DMS53 treated with DMSO at 0.1 percent for 48 hours (cell line): ENCODE measurements at regions not wholly inside any gene's neighbourhood (a gene's known extent, or its start where the extent isn't known, plus 50 kb on each side); places are given as distances from the start of the nearest gene placed in this dataset.

ENCODE experiments used
- DNase-seq: peaks from one replicate; lab custom pipeline; 2025; ENCODE audit not compliant: unreplicated experiment; lab: John Stamatoyannopoulos, UW

DNA sequence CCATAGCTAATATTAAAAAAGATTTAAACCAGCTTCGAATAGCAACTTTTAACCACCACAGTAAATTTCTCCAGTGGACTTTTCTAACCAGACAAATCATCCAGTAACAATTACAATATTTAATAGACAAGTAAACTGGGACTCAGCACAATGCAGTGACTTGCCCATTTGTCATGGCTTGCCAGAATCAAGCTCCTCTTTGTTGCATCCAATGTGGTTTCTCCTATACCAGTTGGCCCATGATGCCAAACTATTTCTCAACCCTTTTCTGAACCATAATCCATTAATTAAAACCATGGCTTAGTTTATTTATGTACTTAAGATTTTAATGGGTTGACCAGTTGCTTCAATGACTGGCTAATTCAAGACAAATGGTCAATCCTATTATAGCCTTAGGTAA is 64.4 kb downstream of the DIO2 start:
- no peak for DNase-seq

DNA sequence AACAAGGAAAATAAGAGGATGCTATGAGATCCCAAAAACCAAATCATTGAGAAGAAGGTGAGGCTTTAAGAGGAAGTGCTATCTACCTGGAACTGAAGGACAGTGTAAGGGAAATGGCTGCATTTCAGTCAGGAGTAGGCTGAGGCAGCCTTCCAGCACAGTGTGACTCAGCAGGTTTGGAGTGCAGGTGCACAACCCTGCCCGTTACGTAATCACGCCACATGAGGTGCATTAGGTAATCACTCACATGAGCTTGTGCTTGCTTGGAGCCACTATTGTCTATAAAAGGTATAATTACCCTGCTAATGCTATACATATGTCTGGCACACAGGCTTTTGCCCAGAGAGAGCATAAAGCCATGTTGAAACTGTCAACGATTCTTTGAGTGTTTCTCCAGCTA is 74.9 kb downstream of the DIO2 start:
- no peak for DNase-seq

DNA sequence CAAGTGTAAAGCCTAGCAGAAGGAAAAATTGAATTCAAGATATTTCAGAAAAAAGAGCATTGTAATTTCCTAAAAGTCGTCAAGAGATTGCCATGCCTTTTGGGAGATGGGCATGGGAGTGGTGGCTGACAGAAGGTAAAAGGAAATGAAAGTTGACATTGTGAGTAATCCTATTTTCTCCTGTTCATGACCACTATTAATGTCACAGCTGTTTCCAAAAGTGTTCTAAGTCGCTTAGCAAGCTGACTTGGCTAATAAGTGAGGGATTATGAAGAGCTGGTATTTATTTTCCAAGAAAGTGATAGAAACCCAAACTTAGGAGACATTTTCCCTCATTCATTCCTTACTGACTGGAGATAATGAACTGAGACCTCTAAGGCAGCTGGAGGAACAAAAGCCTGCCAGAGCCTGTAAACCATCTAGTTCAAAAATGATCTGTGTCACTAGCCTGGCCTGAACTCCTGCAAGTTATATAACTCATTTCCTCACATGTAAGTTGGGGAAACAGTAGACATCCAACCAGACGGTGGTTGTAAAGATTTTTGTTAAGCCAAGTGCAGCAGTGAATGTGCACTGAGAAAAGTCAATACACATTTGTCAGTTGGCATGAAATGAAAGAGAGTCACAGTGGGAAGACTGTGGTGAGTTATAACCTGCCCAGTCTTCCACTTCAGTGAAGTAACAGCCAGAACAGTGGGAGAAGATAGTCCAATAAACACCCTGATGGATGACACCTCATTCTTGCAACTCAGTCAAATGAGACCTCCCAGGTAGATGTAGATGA is 75.8 kb downstream of the DIO2 start:
- DNase-seq = no peak

DNA sequence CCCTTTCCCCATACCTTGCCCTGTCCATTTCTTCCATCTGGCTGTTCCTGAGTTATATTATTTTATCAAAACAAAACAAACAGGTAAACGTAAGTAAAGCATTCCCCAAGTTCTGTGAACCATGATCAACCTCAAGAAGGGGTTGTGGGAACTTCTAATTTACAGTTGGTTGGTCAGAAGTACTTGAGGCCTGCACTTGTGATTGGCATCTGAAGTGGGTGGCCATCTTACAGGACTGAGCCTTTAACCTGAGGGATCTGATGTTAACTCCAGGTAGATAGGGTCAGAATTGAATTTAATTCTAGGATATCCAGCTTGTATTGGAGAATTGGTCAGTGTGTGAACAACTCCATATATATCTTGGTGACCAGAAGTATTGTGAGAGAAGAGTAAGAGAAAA is 77.0 kb downstream of the DIO2 start:
- DNase-seq = no peak

DNA sequence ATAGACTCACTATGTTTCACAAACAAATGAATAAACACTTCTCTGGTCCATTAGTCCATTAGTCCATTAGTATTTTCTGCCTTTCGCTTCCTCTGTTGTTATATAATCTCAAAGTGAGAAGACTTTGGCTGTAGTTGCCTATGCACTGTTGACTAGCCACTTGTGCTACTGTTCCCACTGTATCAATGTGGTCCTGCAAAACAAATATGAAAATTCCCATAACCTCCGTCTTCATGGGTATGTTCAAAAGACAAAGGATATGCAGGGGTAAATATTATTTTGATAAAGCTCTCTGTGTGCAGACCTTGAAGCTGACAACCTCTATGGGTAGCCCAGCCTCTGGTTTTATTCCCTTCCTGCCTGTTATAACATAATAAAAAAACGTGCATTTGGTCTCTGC is 77.8 kb downstream of the DIO2 start:
- DNase-seq = no peak

DNA sequence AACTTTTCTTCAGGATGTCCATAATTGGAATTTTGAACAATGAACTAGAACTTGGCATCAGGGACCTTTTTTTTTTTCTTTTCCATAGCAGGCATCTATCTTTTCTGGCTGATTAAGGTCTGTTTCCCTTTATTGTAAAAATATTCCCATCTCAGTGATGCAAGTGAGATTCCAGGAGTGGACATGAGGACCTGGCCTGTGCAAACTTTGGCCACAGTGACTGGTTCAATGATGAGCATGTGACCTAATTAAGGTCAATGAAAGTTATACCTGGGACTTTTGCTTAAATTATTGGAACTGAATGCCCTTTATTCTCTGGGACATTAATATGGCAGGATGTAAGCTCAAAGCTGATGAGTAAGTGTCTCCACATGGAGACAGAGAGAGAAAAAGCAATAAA is 83.8 kb downstream of the DIO2 start:
- DNase-seq = no peak

DNA sequence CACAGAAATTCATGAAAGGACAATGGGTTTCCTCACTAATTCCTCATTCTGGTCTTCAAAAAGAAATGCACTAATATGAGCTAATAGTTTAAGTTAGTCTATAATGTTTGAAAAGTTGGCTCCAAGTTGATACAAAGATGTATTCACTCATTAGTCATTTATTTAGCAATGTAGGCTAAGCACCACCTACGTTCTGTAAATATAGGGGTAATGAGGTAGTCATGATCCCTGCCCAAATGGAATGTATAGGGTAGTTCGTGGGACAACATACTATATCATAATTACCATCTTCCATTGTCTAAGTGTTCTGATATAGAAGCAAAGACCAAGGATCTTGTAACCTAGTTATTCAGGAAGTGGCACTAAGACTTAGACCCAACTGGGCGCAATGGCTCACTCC is 86.5 kb downstream of the DIO2 start:
- no peak for DNase-seq

DNA sequence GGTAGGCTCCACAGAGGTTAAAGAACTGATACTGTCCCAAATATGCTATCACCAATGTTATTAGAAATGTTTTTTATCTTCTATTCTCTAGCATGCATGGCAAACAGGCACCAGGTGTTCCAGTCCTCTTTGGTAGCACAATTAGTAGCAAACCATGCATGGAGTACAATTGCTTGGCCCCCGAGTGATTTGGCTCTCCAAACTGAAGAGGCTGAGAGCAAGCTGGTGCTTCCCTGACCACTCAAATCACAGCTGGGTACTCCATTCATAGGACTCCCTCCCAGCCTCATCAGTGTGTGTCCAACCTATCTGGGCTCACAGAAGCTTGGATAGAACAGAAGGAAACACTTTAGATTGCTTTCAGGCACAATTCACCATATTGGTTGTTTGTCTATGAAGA is 93.4 kb downstream of the DIO2 start:
- no peak for DNase-seq

DNA sequence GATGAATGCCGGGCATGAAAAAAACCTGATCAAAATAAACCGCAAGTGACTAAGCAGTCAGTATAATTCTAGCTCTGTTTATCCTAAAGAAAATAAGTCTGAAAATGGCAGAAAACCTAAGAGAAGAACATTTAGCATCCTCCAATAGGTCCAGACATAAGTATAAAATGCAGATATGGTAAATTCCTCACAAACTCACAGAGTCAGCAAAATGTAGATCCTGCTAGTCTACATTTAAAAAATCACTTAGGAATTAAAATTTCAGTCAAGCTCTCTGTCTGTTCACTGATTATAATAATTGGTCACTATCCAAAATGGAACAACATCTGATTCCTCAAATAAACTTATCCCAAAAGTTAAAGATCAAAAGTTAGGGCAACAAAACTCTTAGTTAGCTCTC is 95.1 kb downstream of the DIO2 start:
- no peak for DNase-seq

DNA sequence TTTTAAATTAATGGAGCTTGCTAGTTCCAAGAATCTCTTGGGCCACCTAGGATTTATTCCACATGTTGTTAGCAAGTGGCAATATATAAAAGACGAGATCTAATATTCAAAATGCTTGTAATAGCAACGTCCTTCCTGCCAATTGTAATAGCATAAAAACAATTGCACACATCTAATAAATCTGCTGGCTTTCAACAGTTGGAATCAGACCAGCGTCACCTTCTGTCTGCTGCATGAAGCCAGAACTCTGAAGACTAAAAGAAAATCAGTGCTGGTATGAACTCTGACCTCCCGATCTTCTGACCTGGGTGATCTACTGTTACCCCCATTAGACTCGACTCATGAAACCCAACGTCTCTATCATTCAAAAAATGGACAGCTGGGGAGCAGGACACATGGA is 100.6 kb downstream of the DIO2 start:
- DNase-seq = no peak

DNA sequence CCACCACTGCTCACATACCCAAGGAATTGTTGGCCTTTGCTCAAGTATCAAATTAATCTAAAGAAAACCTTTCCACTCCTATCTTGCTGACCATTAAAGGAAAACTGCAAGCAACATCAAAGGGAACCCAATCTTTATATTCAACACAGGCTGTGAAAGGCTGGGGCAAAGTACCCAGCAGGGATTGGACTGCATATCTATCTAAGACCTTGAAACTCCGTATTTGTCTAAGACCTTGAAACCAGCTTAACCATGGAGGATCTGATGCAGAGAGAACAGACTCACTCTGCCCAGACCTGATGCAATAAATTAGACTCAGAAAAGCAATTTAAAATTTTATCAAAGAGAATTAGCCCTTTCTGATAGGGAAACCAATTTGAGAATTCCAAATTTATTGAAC is 102.2 kb downstream of the DIO2 start:
- no peak for DNase-seq

DNA sequence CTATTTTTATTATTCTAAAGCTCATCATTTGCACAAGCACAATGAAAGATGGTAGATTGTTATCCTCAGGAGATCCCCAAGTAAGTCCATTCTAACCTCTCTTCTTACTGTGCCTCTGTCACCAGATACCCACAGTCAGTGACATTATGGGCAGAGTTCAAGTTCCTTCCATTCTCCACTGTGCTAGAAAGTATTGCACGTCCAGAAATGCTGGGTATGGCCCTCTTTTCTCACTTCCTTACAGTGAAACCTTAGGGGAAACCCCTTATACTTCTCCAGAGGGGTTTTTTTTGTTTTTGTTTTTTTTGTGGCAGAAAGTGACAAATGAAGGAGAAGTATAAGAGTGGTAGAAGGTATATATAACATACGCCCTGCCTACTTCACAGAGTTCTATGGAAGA is 102.9 kb downstream of the DIO2 start:
- no peak for DNase-seq

DNA sequence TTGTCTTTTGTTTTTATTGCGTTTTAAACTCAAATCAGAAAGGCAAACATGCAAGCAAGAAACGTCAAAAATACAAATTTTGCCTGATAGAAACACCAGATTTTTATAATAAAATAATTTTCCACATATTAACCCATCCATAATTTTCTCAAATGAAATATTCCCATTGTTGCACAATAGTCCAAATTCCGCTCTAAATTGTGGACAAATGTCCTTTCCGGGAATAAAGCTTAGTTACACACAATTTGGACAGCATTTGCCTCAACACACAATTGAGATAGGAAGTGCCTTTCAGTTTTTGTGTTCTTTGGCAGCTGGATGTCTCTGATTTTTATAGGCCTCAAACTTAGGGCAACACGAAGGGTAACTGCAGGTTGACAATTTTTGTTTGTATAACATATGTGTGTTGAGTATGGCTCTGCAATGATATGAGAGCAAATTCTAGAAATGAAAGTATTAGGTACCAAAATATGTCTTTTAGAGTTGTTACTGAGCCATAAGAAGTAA is 105.8 kb downstream of the DIO2 start:
- no peak for DNase-seq

DNA sequence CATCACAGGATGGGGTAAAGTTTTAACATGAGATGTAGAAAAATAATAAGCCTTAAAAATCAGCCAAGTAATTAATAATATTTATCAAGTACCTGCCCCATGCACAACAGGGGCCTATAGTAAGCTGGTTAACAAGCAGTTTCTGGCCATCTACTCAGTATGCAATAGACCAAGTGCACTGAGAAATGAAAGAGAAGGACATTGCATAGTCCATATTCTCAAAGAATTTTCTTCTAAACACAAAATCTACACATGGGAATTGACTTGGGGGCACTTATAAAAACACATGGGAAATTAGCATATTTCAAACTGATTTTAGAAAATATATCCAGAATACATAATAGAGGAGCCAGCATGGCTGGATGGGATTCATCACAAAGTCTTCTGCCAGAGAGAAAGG is 109.5 kb downstream of the DIO2 start:
- DNase-seq = no peak

DNA sequence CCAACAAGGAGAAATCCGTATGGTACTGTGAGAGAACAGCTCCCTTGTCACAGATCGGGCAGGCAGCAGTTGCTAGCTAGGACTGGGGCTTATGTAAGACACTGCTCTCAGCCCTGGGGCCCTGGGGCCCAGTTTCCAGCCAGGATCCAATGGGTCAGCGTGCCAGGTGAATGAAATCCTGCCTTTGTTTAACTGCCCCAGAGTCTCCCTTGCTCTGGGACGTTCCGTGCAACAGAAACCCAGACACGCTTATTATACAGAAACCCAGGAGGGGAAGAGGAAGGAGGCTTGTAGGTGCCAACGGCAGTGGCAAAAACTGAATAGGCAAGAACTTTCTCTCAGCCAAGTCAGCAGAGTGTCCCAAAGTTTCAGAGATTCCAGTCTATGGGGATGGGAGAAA is 110.6 kb downstream of the DIO2 start:
- no peak for DNase-seq

DNA sequence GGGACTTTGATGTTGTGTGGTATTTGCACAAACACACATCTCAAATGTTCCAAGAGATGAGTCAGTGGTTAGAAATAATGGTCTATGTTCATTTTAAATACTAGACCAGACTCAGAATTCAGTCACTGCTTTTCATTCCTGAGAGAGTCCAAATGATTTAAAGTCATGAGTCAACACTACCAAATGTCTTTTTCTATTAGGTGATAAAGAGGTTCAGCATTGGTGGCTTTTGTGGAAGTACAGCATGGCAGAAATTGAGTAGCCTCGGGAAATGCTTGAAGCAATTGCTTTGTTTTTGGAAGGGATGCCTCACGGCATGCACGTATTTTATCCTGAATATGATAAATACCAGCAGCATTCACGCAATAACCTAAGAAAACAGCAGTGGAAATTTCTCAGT is 115.7 kb downstream of the DIO2 start:
- no peak for DNase-seq

DNA sequence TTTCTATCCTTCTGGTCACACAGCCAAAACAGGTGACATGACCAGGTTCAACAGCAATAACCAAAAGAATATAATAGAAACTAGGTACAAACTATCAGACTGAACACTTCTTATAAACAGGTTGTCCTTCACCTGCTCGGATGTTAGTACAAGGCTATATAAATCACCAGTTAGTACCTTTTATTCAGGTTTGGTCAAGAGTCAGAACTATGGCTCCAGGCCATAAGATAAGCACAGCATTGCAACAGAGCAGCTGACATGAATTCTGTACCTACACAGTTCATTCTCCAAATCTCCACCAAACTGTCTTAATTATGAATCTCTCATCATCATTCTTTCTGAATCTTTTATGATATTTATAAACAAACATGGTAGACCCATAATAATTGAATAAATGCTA is 123.9 kb downstream of the DIO2 start:
- no peak for DNase-seq

DNA sequence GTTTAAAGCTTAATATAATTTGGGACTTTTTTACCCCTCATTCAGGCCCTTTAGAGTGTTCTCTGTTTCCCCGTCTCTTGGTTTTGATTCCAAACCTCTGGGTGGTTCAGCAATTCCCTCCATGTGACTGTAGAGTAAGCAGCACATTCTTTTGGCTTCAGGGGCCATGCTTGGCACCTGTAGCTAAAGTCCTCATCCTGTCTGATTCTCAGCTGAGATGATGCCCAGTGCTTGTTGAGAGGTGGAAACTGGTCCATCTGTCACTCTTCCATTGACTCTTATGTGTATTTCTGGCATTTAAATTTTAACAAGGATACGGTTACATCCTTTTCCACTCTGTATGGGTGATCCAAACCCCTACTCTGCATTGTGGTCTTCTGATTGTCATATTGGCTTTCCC is 127.1 kb downstream of the DIO2 start:
- DNase-seq = no peak

DNA sequence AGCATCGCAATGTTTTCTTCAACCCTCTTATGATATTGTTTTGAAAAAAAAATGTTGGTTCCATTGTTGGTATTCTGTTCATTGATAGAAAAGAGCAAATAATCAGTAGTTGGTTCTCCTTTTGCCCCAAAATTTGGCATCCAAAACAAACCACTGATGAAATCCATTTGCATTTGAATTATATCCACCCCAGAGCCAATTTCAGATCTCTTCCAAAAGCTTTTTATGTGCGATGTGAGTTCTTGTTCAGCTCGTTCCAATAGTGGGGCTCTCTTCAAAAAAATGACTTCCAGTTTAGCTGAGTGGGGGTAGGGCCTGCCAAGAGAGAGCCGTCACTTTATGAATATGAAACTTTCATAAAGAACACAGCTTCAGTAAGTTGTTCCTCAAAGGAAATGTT is 130.7 kb downstream of the DIO2 start:
- no peak for DNase-seq

DNA sequence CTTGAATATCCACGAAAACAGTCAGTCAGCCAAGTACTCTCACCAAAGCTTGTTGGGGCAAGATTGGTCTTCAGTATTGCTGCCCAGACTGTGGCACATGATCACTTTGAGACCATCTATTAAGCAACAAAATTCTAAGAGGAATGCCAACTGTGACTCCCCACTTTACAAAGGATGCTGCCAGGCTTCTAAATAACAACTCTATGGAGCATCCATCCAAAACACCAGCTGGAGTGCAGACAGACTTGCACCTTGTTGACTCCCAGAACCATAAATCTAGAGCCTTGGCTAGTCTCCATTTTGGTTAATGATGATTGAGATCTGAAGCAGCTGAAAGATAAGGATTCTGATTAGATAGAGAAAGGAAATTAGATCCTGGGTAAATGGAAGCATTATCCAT is 132.8 kb downstream of the DIO2 start:
- no peak for DNase-seq

DNA sequence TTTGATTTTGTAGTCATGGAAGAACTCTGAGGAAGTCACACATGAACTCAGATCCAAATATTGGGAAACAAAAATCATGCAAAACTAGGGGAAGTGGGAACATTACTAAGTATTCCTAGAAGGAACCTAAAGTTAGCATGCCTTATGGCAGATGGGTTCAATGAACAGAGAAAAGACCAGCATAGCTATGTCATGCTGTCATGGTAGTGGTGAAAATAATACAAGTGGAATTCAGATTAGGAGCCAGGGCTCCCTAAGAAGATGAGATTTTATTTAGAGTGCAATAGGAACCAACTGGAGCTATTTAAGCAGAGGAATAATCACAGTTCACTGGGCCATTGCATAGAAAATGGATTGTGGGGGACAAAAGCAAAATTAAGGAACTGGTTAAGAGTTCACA is 134.0 kb downstream of the DIO2 start:
- no peak for DNase-seq

DNA sequence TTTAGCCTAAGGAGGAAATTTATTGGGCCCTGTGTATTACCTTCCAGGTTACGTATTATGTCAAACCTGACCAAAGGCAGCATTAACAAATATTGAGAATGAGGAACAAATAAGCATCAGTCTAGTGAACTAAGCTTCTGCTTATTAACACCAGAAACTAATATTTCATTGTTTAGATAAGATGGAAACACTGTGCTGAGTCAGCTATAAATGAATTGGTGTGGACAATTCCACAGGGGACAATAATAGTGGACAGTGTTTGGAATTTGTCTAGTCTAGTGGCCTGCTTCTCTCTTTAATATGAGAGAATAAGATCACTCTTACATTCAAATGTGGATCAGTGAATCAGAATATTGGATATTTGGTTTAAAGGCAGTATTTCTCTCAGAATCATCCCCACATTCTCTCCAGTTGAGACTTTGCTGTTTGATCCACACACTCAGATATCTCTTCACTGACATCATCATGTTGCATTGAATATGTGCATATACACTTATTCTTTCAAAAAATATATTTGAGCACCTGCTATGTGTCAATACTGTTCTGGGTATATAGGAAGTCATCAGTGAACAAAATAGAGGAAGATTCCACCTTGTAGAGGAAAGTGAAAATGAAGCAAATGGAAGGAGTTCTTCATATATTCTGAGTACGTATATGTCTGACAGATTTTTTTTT is 136.3 kb downstream of the DIO2 start:
- no peak for DNase-seq

DNA sequence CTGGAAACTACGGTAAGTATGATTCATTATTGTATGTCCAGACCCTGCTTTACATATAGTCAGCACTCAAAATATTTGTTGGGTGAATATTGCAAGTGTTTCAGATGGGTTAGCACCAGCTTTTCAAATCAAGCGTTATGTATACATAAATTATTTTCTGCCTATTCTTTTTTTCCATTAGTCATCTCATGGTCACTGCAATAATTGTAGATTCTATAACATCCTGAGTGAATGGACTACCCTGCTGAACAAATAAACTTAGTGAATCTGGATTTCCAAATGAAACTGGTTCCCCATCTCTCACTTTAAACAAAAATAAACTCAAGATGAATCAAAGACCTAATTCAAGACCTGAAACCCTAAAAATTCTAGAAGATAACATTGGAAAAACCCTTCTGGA is 152.3 kb downstream of the DIO2 start:
- DNase-seq = no peak
